ENCODE measurements at regions not wholly inside any gene's neighbourhood (a gene's known extent, or its start where the extent isn't known, plus 50 kb on each side); places are given as distances from the start of the nearest gene placed in this dataset.

DNA sequence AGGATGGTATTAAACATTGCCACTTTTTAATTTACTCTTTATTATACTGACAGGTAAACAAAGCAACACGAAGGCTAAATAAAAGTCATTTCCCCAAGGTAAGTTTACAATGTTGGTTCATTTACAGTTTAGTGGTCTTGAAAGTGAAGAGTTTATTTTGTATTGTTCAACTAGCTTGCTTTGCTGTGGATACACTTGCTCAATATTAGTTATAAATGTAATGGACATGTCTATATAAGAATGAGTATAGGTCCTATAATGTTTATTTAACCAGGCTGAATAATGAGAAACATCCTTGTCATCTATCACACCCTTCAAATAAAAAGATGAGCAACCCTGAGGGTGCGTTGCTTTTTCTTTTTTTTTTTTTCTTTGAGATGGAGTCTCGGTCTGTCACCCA lies 1129.4 kb downstream of the TSN start:
- ATAC-seq (ENCODE audit: low read depth) (no peak), DNase-seq (no peak)
- H2AFZ ChIP-seq (ENCODE audit: insufficient read depth, low read depth, low read length, poor library complexity, severe bottlenecking): no peak overlapping the region
- H3K4me2 ChIP-seq (replicated peaks; ENCODE audit: low read depth, low read length, poor library complexity, severe bottlenecking): no peak overlapping the region
- H3K9ac ChIP-seq (ENCODE audit: low read length): no peak overlapping the region
- ChIA-PET CTCF (no interaction called here), POLR2A (no interaction called here)
- no peaks in the 10 kb centered on the region for H3K9me3 ChIP-seq (ENCODE audit: control extremely low read depth in 1 of 3, control insufficient read depth in 2 of 3, insufficient read depth in 1 of 3, low read length in 2 of 3)
- WGBS (ENCODE audit: insufficient coverage): no CpG with 5 or more reads among the region's 3 CpGs
- Mint-ChIP-seq H3K4me1 (no peaks in the 10 kb centered on the region), H3K4me3 (no peak overlapping the region), H3K27me3 (no peaks in the 10 kb centered on the region), H3K9me3 (ENCODE audit: insufficient read depth) (peaks cover 4% of the 10 kb centered on the region), H3K27ac (no peak overlapping the region)
- no peaks in the 10 kb centered on the region for H3K27me3 ChIP-seq (replicated peaks in 1 of 4; ENCODE audit: control extremely low read depth in 1 of 4, control insufficient read depth in 3 of 4, insufficient read depth in 4 of 4, low read length in 3 of 4)
- no peaks in the 10 kb centered on the region for H3K4me1 ChIP-seq (ENCODE audit: control insufficient read depth in 2 of 2, insufficient read depth in 2 of 2, low read length in 2 of 2)
- TF ChIP-seq EZH2 (IDR thresholded peaks at IDR 0.05; ENCODE audit: borderline replicate concordance, insufficient read depth, low read depth, low read length, poor library complexity, severe bottlenecking): no peak
- TF ChIP-seq, protein P1, sequence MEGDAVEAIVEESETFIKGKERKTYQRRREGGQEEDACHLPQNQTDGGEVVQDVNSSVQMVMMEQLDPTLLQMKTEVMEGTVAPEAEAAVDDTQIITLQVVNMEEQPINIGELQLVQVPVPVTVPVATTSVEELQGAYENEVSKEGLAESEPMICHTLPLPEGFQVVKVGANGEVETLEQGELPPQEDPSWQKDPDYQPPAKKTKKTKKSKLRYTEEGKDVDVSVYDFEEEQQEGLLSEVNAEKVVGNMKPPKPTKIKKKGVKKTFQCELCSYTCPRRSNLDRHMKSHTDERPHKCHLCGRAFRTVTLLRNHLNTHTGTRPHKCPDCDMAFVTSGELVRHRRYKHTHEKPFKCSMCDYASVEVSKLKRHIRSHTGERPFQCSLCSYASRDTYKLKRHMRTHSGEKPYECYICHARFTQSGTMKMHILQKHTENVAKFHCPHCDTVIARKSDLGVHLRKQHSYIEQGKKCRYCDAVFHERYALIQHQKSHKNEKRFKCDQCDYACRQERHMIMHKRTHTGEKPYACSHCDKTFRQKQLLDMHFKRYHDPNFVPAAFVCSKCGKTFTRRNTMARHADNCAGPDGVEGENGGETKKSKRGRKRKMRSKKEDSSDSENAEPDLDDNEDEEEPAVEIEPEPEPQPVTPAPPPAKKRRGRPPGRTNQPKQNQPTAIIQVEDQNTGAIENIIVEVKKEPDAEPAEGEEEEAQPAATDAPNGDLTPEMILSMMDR (IDR thresholded peaks at IDR 0.05): no peak
- intact Hi-C loops (cut with micrococcal nuclease): no loop called here
- no peak overlapping the region for H3K27ac ChIP-seq (ENCODE audit: low read length in 2 of 2)
- H4K20me1 ChIP-seq (ENCODE audit: control insufficient read depth, insufficient read depth, low read length, poor library complexity, severe bottlenecking): no peaks in the 10 kb centered on the region
- no peaks in the 10 kb centered on the region for H3K79me2 ChIP-seq (ENCODE audit: control insufficient read depth, insufficient read depth, low read length)
- no peaks in the 10 kb centered on the region for H3K36me3 ChIP-seq (replicated peaks in 1 of 2; ENCODE audit: control extremely low read depth in 1 of 2, control insufficient read depth in 1 of 2, extremely low read depth in 1 of 2, insufficient read depth in 2 of 2, low read length in 1 of 2)
- H3K4me3 ChIP-seq (ENCODE audit: control extremely low read depth in 1 of 5, extremely low read depth in 1 of 5, insufficient read depth in 1 of 5, low read depth in 2 of 5, low read length in 4 of 5): no peak overlapping the region

DNA sequence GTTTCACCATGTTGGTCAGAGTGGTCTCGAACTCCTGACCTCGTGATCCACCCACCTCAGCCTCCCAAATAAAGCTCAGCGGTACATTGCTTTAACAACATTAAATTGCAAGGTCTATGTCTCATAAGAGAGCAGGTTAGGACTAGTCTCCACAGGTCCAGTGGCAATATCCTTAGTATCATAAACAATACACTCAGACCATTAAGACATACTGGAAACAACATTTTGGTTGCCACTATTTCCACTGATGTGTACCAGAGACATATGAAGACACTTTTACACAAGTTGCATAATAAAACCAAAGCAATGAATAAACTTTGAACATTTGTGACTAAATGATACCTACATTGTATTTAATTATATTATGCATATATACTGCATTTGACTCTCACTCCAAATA lies 1130.0 kb downstream of the TSN start:
- Histone ChIP-seq H3K27ac (ENCODE audit: low read length in 2 of 2) (no peak overlapping the region), H3K9ac (ENCODE audit: low read length) (no peak overlapping the region), H3K9me3 (ENCODE audit: control extremely low read depth in 1 of 3, control insufficient read depth in 2 of 3, insufficient read depth in 1 of 3, low read length in 2 of 3) (no peaks in the 10 kb centered on the region), H3K79me2 (ENCODE audit: control insufficient read depth, insufficient read depth, low read length) (no peaks in the 10 kb centered on the region), H3K4me1 (ENCODE audit: control insufficient read depth in 2 of 2, insufficient read depth in 2 of 2, low read length in 2 of 2) (no peaks in the 10 kb centered on the region), H3K4me2 (replicated peaks; ENCODE audit: low read depth, low read length, poor library complexity, severe bottlenecking) (no peak overlapping the region), H3K36me3 (replicated peaks in 1 of 2; ENCODE audit: control extremely low read depth in 1 of 2, control insufficient read depth in 1 of 2, extremely low read depth in 1 of 2, insufficient read depth in 2 of 2, low read length in 1 of 2) (no peaks in the 10 kb centered on the region), H3K4me3 (ENCODE audit: control extremely low read depth in 1 of 5, extremely low read depth in 1 of 5, insufficient read depth in 1 of 5, low read depth in 2 of 5, low read length in 4 of 5) (no peak overlapping the region), H4K20me1 (ENCODE audit: control insufficient read depth, insufficient read depth, low read length, poor library complexity, severe bottlenecking) (no peaks in the 10 kb centered on the region), H3K27me3 (replicated peaks in 1 of 4; ENCODE audit: control extremely low read depth in 1 of 4, control insufficient read depth in 3 of 4, insufficient read depth in 4 of 4, low read length in 3 of 4) (no peaks in the 10 kb centered on the region), H2AFZ (ENCODE audit: insufficient read depth, low read depth, low read length, poor library complexity, severe bottlenecking) (no peak overlapping the region)
- Mint-ChIP-seq H3K27me3 (no peaks in the 10 kb centered on the region), H3K27ac (no peak overlapping the region), H3K4me1 (no peaks in the 10 kb centered on the region), H3K4me3 (no peak overlapping the region), H3K9me3 (ENCODE audit: insufficient read depth) (peaks cover 4% of the 10 kb centered on the region)
- ChIA-PET CTCF (no interaction called here), POLR2A (no interaction called here)
- no peak for ATAC-seq (ENCODE audit: low read depth)
- TF ChIP-seq EZH2 (IDR thresholded peaks at IDR 0.05; ENCODE audit: borderline replicate concordance, insufficient read depth, low read depth, low read length, poor library complexity, severe bottlenecking): no peak
- TF ChIP-seq, protein P1 (IDR thresholded peaks at IDR 0.05): no peak
- WGBS (ENCODE audit: insufficient coverage): 83% methylated on average over 1 of the region's 3 CpGs
- intact Hi-C loops (cut with micrococcal nuclease): no loop called here
- no peak for DNase-seq
